Kidney (tissue), 13 donors: ENCODE measurements at regions not wholly inside any gene's neighbourhood (a gene's known extent, or its start where the extent isn't known, plus 50 kb on each side); places are given as distances from the start of the nearest gene placed in this dataset.

Experiments
- DNase-seq, 5 donors: peaks; one replicate each; pipeline ENCODE4 v3.0.0-alpha.2; 2013 to 2020
- FAIRE-seq: peaks from 2 replicates; lab custom pipeline; 2012; peaks lifted over from hg19 to GRCh38; lab: Jason Lieb, UNC
- H3K27ac ChIP-seq, 2 donors: one replicate each; pipeline ENCODE4 v1.7.0; 2013; ENCODE audit warnings: low read depth in 2 of 2, low read length in 2 of 2, inconsistent platforms in 1 of 2
- H3K27me3 ChIP-seq: one replicate; pipeline ENCODE4 v1.7.1; 2013; ENCODE audit warnings: low read length, inconsistent platforms; ENCODE audit not compliant: control insufficient read depth, insufficient read depth
- H3K36me3 ChIP-seq, 3 donors: one replicate each; pipeline versions ENCODE4 v1.7.0 to v1.7.1; 2013; ENCODE audit warnings: low read length in 3 of 3, control low read depth in 1 of 3, inconsistent platforms in 1 of 3; ENCODE audit not compliant: insufficient read depth in 3 of 3, control insufficient read depth in 2 of 3
- H3K4me1 ChIP-seq, 3 donors: one replicate each; pipeline versions ENCODE4 v1.7.0 to v1.7.1; 2013; ENCODE audit warnings: low read length in 3 of 3, inconsistent platforms in 1 of 3, low read depth in 1 of 3; ENCODE audit not compliant: control insufficient read depth in 2 of 3, insufficient read depth in 2 of 3
- H3K4me3 ChIP-seq, 3 donors: one replicate each; pipeline versions ENCODE4 v1.7.0 to v1.8.1; 2013; ENCODE audit warnings: low read length in 3 of 3, control low read depth in 1 of 3, inconsistent platforms in 1 of 3
- H3K9ac ChIP-seq, 3 donors: one replicate each; pipeline versions ENCODE4 v1.7.0 to v1.7.1; 2013; ENCODE audit warnings: low read length in 3 of 3, control low read depth in 1 of 3, inconsistent platforms in 1 of 3
- H3K9me3 ChIP-seq, 3 donors: one replicate each; pipeline versions ENCODE4 v1.7.0 to v1.7.1; 2013; ENCODE audit warnings: low read length in 3 of 3, control low read depth in 1 of 3, inconsistent platforms in 1 of 3; ENCODE audit not compliant: control insufficient read depth in 2 of 3, insufficient read depth in 1 of 3
- CTCF ChIP-seq: IDR thresholded peaks from 3 replicates; pipeline ENCODE4 v1.5.1; 2012; ENCODE audit warnings: mild to moderate bottlenecking, moderate library complexity, borderline replicate concordance; ENCODE audit not compliant: insufficient read depth; ENCODE audit errors: extremely low read depth
- intact Hi-C: fragments of 100-400 bp; cut with DNase I; formaldehyde crosslinking; loops from one replicate; pipeline ENCODE4 v1.11.1; 2022
- donor health status: control.
- donor health status: control.
- donor health status: control.
- donor health status: control.
- donor health status: control.
- donor health status: DM: yes; HTN: yes; CAD: no.
- donor health status: Normal renal cell carcinoma (clear cell type).

- H3K4me1 ChIP-seq = no peaks in the 10 kb centered on the region
- H3K36me3 ChIP-seq = no peaks in the 10 kb centered on the region
- H3K9me3 ChIP-seq = no peaks in the 10 kb centered on the region
- H3K9ac ChIP-seq = no peak overlapping the region
- H3K27ac ChIP-seq = no peak overlapping the region
- no peak for FAIRE-seq
- H3K27me3 ChIP-seq = no peaks in the 10 kb centered on the region
- no peak overlapping the region for H3K4me3 ChIP-seq
- intact Hi-C loops = no loop called here
- no peak for TF ChIP-seq CTCF
- DNase-seq = no peak
These were observed 201.8 kb upstream of the LNX1 start for GRCh38 chr4:53793096-53793495.

DNA sequence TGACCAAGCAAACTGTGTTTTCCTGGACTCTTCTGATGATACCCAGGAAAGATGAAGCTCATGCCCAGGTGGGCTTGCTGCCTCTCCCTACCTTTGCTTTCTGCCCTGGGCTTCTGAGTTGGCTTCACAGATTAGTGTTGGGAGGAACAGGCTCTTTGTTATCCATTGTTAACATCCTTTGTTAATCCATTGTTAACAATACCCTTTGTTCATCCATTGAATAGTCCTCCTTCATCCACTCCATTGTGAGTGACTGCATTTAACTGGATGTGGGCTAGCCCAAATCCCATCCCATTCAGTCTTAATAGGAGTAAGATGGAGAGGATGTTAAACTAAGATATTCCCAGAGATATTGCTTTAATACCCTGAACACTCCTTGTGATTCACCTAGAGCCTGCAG lies 199.0 kb upstream of the LNX1 start:
- no peak for FAIRE-seq
- Histone ChIP-seq H3K36me3 (no peaks in the 10 kb centered on the region), H3K4me3 (no peak overlapping the region), H3K9ac (no peak overlapping the region), H3K4me1 (peaks cover 0 to 5% (median 5%) of the 10 kb centered on the region in 3 donors), H3K9me3 (no peaks in the 10 kb centered on the region), H3K27ac (no peak overlapping the region), H3K27me3 (no peaks in the 10 kb centered on the region)
- no peak for DNase-seq
- TF ChIP-seq CTCF = no peak
- intact Hi-C loops = no loop called here

DNA sequence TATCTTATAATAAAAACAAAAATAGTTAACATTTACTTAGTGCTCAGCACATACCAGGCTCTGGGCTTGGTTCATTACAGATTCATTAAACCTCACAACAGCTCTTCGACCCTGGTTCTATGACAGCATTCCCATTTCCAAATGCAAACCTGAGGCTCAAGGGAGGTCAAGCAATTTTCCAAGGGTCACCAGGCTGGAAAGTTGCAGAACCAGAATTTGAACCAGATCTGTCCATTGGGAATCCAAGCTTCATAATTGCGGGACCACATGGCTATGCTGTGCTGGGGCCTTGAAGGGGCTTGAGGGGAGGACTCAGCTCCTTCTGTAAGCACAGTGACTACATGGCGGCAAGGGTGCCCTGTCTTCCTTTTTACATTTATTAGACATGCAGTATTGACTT lies 197.3 kb upstream of the LNX1 start:
- DNase-seq = peak in 4 of 5 donors; percentile 43 to 69 (median 65)
- Histone ChIP-seq H3K9ac (no peak overlapping the region), H3K4me3 (no peak overlapping the region), H3K36me3 (no peaks in the 10 kb centered on the region), H3K27me3 (no peaks in the 10 kb centered on the region), H3K4me1 (peaks cover 0 to 5% (median 5%) of the 10 kb centered on the region in 3 donors), H3K9me3 (no peaks in the 10 kb centered on the region), H3K27ac (peak overlapping the region in 1 of 2 donors; percentile 16)
- no peak for FAIRE-seq
- intact Hi-C loops = no loop called here
- TF ChIP-seq CTCF = no peak

DNA sequence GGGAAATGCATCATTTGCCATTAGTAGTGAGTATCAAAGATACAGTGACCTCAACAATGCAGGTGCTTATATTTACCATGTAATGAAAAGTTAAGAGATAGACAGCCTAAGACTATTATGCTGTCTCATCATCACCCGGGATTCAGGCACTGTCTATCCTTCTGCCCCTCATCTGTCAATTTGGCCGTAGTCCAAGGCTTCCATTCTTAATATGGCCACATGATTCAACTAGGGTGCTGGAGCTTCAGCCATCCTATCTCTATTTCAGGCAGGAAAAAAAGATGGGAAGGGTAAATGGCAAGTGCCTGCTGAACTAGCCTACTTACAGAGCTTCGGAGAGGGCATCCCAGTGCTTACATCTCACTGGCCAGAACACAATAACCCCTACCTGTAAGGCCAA lies 196.7 kb upstream of the LNX1 start:
- intact Hi-C loops = no loop called here
- Histone ChIP-seq H3K9me3 (no peaks in the 10 kb centered on the region), H3K4me1 (peaks cover 0 to 5% (median 5%) of the 10 kb centered on the region in 3 donors), H3K4me3 (no peak overlapping the region), H3K27me3 (no peaks in the 10 kb centered on the region), H3K9ac (no peak overlapping the region), H3K36me3 (no peaks in the 10 kb centered on the region), H3K27ac (no peak overlapping the region)
- DNase-seq = no peak
- no peak for FAIRE-seq
- TF ChIP-seq CTCF = no peak
